ENCODE measurements at regions not wholly inside any gene's neighbourhood (a gene's known extent, or its start where the extent isn't known, plus 50 kb on each side); places are given as distances from the start of the nearest gene placed in this dataset.

DNA sequence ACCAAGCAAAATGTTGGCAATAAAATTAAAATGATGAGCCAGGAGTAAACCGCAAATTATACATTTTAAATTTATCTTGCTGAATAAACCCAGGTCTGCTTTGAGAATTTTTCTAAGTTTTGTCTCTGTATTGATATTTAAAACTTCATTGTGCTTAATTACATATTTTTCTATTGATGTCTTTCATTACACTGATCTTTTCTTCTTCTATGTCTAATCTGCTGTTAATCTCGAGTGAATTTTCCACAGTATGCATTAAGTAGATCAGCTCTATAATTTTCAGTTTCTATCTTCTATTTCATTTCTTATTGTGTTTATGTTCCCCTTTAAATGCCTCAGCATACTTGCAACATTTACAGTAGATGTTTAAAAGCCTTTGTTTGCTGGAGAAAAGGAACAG is 918.7 kb downstream of the FAT4 start:
- no peak overlapping the region for H3K4me3 ChIP-seq (replicated peaks in 1 of 3; ENCODE audit: insufficient read depth in 1 of 3, low read depth in 1 of 3, low read length in 3 of 3)
- H4K20me1 ChIP-seq (replicated peaks; ENCODE audit: control insufficient read depth, extremely low read depth, insufficient read depth, low read length): no peaks in the 10 kb centered on the region
- no peaks in the 10 kb centered on the region for H3K4me1 ChIP-seq (ENCODE audit: control insufficient read depth, extremely low read depth, insufficient read depth, low read length)
- FAIRE-seq (no peak), DNase-seq (ENCODE audit: low read depth, low spot score) (no peak)
- H3K9me1 ChIP-seq (replicated peaks; ENCODE audit: control insufficient read depth, extremely low read depth, insufficient read depth, low read length): no peaks in the 10 kb centered on the region
- H3K9ac ChIP-seq (replicated peaks; ENCODE audit: extremely low read depth, insufficient read depth, low read length): no peak overlapping the region
- no peaks in the 10 kb centered on the region for H3K79me2 ChIP-seq (ENCODE audit: control insufficient read depth, insufficient read depth, low read length)
- no peaks in the 10 kb centered on the region for H3K36me3 ChIP-seq (ENCODE audit: control insufficient read depth in 2 of 2, extremely low read depth in 1 of 2, insufficient read depth in 2 of 2, low read length in 2 of 2)
- intact Hi-C loops (cut with micrococcal nuclease) (no loop called here), dilution Hi-C loops (cut with MboI; ENCODE audit: extremely low pct_ligation_motif_present, low sequenced_read_pairs) (no loop called here)
- no peak overlapping the region for H3K27ac ChIP-seq (ENCODE audit: insufficient read depth, low read depth, low read length)
- BruUV-seq (replicated peaks): no TSS peak
- H3K9me3 ChIP-seq (replicated peaks; ENCODE audit: control insufficient read depth, insufficient read depth, low read length): no peaks in the 10 kb centered on the region
- no peak for TF ChIP-seq JUN (IDR thresholded peaks at IDR 0.05; ENCODE audit: borderline replicate concordance, insufficient read depth, insufficient read length, low read depth)
- TF ChIP-seq GATA2 (IDR thresholded peaks at IDR 0.05; ENCODE audit: insufficient read depth, insufficient read length, low read depth, low read length): no peak
- no peak for TF ChIP-seq MYC (IDR thresholded peaks at IDR 0.05; ENCODE audit: low read depth, low read length)
- no peak for TF ChIP-seq EZH2 (IDR thresholded peaks at IDR 0.05; ENCODE audit: borderline replicate concordance, low read depth, low read length, severe bottlenecking)
- TF ChIP-seq, protein P1, sequence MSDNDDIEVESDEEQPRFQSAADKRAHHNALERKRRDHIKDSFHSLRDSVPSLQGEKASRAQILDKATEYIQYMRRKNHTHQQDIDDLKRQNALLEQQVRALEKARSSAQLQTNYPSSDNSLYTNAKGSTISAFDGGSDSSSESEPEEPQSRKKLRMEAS (IDR thresholded peaks at IDR 0.05; ENCODE audit: insufficient read depth, insufficient read length): no peak
- TF ChIP-seq FOS (IDR thresholded peaks at IDR 0.05; ENCODE audit: borderline replicate concordance, insufficient read depth, low read length): no peak
- no peak for TF ChIP-seq POLR2A (IDR thresholded peaks at IDR 0.05; ENCODE audit: low read depth, low read length)
- no peak overlapping the region for H2AFZ ChIP-seq (ENCODE audit: low read depth, low read length)
- no peaks in the 10 kb centered on the region for H3K27me3 ChIP-seq (ENCODE audit: control insufficient read depth in 2 of 2, insufficient read depth in 2 of 2, low read length in 2 of 2)
- no peak overlapping the region for H3K4me2 ChIP-seq (ENCODE audit: insufficient read depth, low read length)
- CTCF ChIA-PET: interaction anchor here (1.5 to 4.0 kb wide), 2 partner anchors 9 to 919 kb away, joined by 3 to 27 read pairs; no protein-coding TSS in a partner anchor
- POLR2A ChIA-PET: no interaction called here

DNA sequence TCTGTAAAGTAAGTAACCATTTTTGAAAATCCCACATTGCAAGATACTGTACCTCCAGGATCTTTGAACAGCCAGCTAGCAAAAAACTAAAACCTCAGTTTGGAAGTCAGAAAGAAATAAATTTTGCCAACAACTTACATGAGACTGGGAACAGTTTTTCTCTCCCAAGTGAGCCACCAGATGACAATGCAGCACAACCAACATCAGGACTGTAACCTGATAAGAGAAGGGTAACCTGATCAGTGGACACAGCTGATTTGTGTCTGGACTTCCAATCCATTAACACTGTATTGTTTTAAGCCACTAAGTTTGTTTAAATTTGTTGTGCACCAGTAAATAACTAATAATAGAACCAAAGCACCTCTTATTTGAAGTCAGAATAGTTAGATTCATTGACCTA is 923.3 kb downstream of the FAT4 start:
- H3K9me3 ChIP-seq (replicated peaks; ENCODE audit: control insufficient read depth, insufficient read depth, low read length): no peaks in the 10 kb centered on the region
- FAIRE-seq (no peak), DNase-seq (ENCODE audit: low read depth, low spot score) (no peak)
- H3K36me3 ChIP-seq (ENCODE audit: control insufficient read depth in 2 of 2, extremely low read depth in 1 of 2, insufficient read depth in 2 of 2, low read length in 2 of 2): no peaks in the 10 kb centered on the region
- ChIA-PET CTCF (interaction anchor here (1.1 to 2.2 kb wide), 3 partner anchors 8 to 20 kb away, joined by 3 to 9 read pairs (median 3); no protein-coding TSS in a partner anchor), POLR2A (no interaction called here)
- no peak overlapping the region for H3K4me2 ChIP-seq (ENCODE audit: insufficient read depth, low read length)
- H3K4me3 ChIP-seq (replicated peaks in 1 of 3; ENCODE audit: insufficient read depth in 1 of 3, low read depth in 1 of 3, low read length in 3 of 3): no peak overlapping the region
- H3K9me1 ChIP-seq (replicated peaks; ENCODE audit: control insufficient read depth, extremely low read depth, insufficient read depth, low read length): no peaks in the 10 kb centered on the region
- H3K9ac ChIP-seq (replicated peaks; ENCODE audit: extremely low read depth, insufficient read depth, low read length): no peak overlapping the region
- H4K20me1 ChIP-seq (replicated peaks; ENCODE audit: control insufficient read depth, extremely low read depth, insufficient read depth, low read length): no peaks in the 10 kb centered on the region
- intact Hi-C loops (cut with micrococcal nuclease): no loop called here
- H3K4me1 ChIP-seq (ENCODE audit: control insufficient read depth, extremely low read depth, insufficient read depth, low read length): no peaks in the 10 kb centered on the region
- no peak for TF ChIP-seq FOS (IDR thresholded peaks at IDR 0.05; ENCODE audit: borderline replicate concordance, insufficient read depth, low read length)
- TF ChIP-seq, protein P2, sequence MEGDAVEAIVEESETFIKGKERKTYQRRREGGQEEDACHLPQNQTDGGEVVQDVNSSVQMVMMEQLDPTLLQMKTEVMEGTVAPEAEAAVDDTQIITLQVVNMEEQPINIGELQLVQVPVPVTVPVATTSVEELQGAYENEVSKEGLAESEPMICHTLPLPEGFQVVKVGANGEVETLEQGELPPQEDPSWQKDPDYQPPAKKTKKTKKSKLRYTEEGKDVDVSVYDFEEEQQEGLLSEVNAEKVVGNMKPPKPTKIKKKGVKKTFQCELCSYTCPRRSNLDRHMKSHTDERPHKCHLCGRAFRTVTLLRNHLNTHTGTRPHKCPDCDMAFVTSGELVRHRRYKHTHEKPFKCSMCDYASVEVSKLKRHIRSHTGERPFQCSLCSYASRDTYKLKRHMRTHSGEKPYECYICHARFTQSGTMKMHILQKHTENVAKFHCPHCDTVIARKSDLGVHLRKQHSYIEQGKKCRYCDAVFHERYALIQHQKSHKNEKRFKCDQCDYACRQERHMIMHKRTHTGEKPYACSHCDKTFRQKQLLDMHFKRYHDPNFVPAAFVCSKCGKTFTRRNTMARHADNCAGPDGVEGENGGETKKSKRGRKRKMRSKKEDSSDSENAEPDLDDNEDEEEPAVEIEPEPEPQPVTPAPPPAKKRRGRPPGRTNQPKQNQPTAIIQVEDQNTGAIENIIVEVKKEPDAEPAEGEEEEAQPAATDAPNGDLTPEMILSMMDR (IDR thresholded peaks at IDR 0.05; ENCODE audit: extremely low read depth in 1 of 2, insufficient read depth in 1 of 2, low read depth in 1 of 2, low read length in 2 of 2): no peak
- TF ChIP-seq EZH2 (IDR thresholded peaks at IDR 0.05; ENCODE audit: borderline replicate concordance, low read depth, low read length, severe bottlenecking): no peak
- TF ChIP-seq POLR2AphosphoS5 (IDR thresholded peaks at IDR 0.05; ENCODE audit: insufficient read depth, low read depth, low read length): no peak
- no peak for TF ChIP-seq GATA2 (IDR thresholded peaks at IDR 0.05; ENCODE audit: insufficient read depth, insufficient read length, low read depth, low read length)
- TF ChIP-seq JUN (IDR thresholded peaks at IDR 0.05; ENCODE audit: borderline replicate concordance, insufficient read depth, insufficient read length, low read depth): no peak
- no peak for TF ChIP-seq MYC (IDR thresholded peaks at IDR 0.05; ENCODE audit: low read depth, low read length)
- TF ChIP-seq, protein P1 (IDR thresholded peaks at IDR 0.05; ENCODE audit: insufficient read depth, insufficient read length): no peak
- H3K27ac ChIP-seq (ENCODE audit: insufficient read depth, low read depth, low read length): no peak overlapping the region
- no peak overlapping the region for H2AFZ ChIP-seq (ENCODE audit: low read depth, low read length)
- no TSS peak for BruUV-seq (replicated peaks)
- no peaks in the 10 kb centered on the region for H3K79me2 ChIP-seq (ENCODE audit: control insufficient read depth, insufficient read depth, low read length)
- dilution Hi-C loops (cut with MboI; ENCODE audit: extremely low pct_ligation_motif_present, low sequenced_read_pairs): no loop called here
- no peaks in the 10 kb centered on the region for H3K27me3 ChIP-seq (ENCODE audit: control insufficient read depth in 2 of 2, insufficient read depth in 2 of 2, low read length in 2 of 2)
